MM.1S (cell line): ENCODE measurements at regions not wholly inside any gene's neighbourhood (a gene's known extent, or its start where the extent isn't known, plus 50 kb on each side); places are given as distances from the start of the nearest gene placed in this dataset.

Source experiments
- DNase-seq: peaks from one replicate; pipeline ENCODE4 v3.0.0-alpha.2; 2015
- H2AFZ ChIP-seq: fragments of 300-600 bp; sonication (generic); 2 replicates; pipeline ENCODE4 v1.6.0; 2016; ENCODE audit warnings: antibody characterized with exemption, low read length
- H3F3A ChIP-seq: fragments of 300-600 bp; sonication (generic); 2 replicates; pipeline ENCODE4 v1.6.1; 2016; ENCODE audit warnings: mild to moderate bottlenecking, antibody characterized with exemption, low read length, moderate library complexity, mixed read lengths; ENCODE audit not compliant: insufficient read depth
- H3K27ac ChIP-seq: fragments of 300-600 bp; sonication (generic); 2 replicates; pipeline ENCODE4 v1.5.1; 2016; ENCODE audit warnings: mild to moderate bottlenecking, low read length
- H3K27me3 ChIP-seq: fragments of 300-600 bp; sonication (generic); replicated peaks from 2 replicates; pipeline ENCODE4 v1.6.0; 2016; ENCODE audit warnings: low read length; ENCODE audit not compliant: insufficient read depth
- H3K36me3 ChIP-seq: fragments of 300-600 bp; sonication (generic); replicated peaks from 2 replicates; pipeline ENCODE4 v1.6.1; 2016; ENCODE audit warnings: mild to moderate bottlenecking, low read length, mixed read lengths; ENCODE audit not compliant: insufficient read depth
- H3K4me1 ChIP-seq: fragments of 300-600 bp; sonication (generic); 2 replicates; pipeline ENCODE4 v1.6.1; 2016; ENCODE audit warnings: low read length, mixed read lengths
- H3K4me2 ChIP-seq: fragments of 300-600 bp; sonication (generic); 2 replicates; pipeline ENCODE4 v1.6.0; 2016; ENCODE audit warnings: low read depth, low read length
- H3K4me3 ChIP-seq: fragments of 300-600 bp; sonication (generic); 2 replicates; pipeline ENCODE4 v1.5.1; 2016; ENCODE audit warnings: low read length, mixed read lengths
- H3K79me2 ChIP-seq: fragments of 300-600 bp; sonication (generic); 2 replicates; pipeline ENCODE4 v1.6.1; 2016; ENCODE audit warnings: mixed run types, low read length, mixed read lengths
- H3K9ac ChIP-seq: fragments of 300-600 bp; sonication (generic); 2 replicates; pipeline ENCODE4 v1.6.1; 2016; ENCODE audit warnings: low read length, mixed read lengths
- H3K9me2 ChIP-seq: fragments of 300-600 bp; sonication (generic); replicated peaks from 2 replicates; pipeline ENCODE4 v1.6.1; 2016; ENCODE audit warnings: mild to moderate bottlenecking, low read length, mixed read lengths; ENCODE audit not compliant: insufficient read depth
- H3K9me3 ChIP-seq: fragments of 300-600 bp; sonication (generic); replicated peaks from 2 replicates; pipeline ENCODE4 v1.6.1; 2016; ENCODE audit warnings: mild to moderate bottlenecking, low read length, mixed read lengths; ENCODE audit not compliant: insufficient read depth
- H4K20me1 ChIP-seq: fragments of 300-600 bp; sonication (generic); 2 replicates; pipeline ENCODE4 v1.6.1; 2016; ENCODE audit warnings: mild to moderate bottlenecking, low read length, moderate library complexity, mixed read lengths; ENCODE audit not compliant: insufficient read depth
- CTCF ChIP-seq: fragments of 300-600 bp; sonication (generic); IDR thresholded peaks from 2 replicates; pipeline ENCODE4 v1.5.1; 2016; ENCODE audit warnings: antibody characterized with exemption, low read length, mixed read lengths
- EZH2 ChIP-seq: fragments of 300-600 bp; sonication (generic); optimal IDR thresholded peaks from 2 replicates; pipeline ENCODE3; 2017; ENCODE audit warnings: low read depth, mild to moderate bottlenecking, antibody characterized with exemption, low read length, mixed read lengths
- EZH2phosphoT487 ChIP-seq: fragments of 300-600 bp; sonication (generic); IDR thresholded peaks from 2 replicates; pipeline ENCODE4 v1.6.1; 2018; ENCODE audit warnings: antibody characterized with exemption, low read length

- Histone ChIP-seq H3K9me3 (no peaks in the 10 kb centered on the region), H3K4me3 (no peak overlapping the region), H3F3A (no peaks in the 10 kb centered on the region), H4K20me1 (no peaks in the 10 kb centered on the region), H3K79me2 (no peaks in the 10 kb centered on the region), H3K27ac (no peak overlapping the region), H3K4me1 (no peaks in the 10 kb centered on the region), H2AFZ (no peak overlapping the region), H3K36me3 (no peaks in the 10 kb centered on the region), H3K9ac (no peak overlapping the region), H3K27me3 (no peaks in the 10 kb centered on the region), H3K4me2 (no peak overlapping the region), H3K9me2 (no peaks in the 10 kb centered on the region)
- TF ChIP-seq EZH2, result no peak
- TF ChIP-seq CTCF, result no peak
- no peak for TF ChIP-seq EZH2phosphoT487
- DNase-seq, result no peak
These were observed 386.2 kb downstream of the PCDH7 start for GRCh38 chr4:31106419-31106818.

DNA sequence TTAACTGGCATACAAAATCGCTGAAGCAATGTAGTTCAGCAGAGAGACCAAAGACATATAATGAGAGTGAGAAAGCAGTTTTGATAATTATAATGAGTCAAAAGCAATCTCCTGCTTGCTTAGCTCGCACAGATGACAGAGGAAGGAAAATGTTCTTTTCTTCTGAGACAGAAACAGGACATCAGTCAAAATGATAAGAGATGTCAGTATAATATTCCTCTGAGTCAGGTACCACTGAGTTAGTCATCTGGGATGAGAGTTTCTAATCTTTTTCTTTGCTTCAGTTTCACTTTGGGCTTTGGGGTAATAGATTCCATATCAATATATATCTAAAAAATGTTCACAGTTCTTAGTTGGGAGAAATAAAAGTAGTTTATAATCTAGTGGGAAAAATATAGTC, 387.2 kb downstream of the PCDH7 start:
- no peak for DNase-seq
- Histone ChIP-seq H3K27me3 (no peaks in the 10 kb centered on the region), H2AFZ (no peak overlapping the region), H4K20me1 (no peaks in the 10 kb centered on the region), H3K9ac (no peak overlapping the region), H3K36me3 (no peaks in the 10 kb centered on the region), H3K4me1 (peaks cover under 1% of the 10 kb centered on the region; the same call in 1 of the 2 replicates), H3K27ac (no peak overlapping the region), H3F3A (no peaks in the 10 kb centered on the region), H3K9me2 (no peaks in the 10 kb centered on the region), H3K9me3 (no peaks in the 10 kb centered on the region), H3K4me2 (no peak overlapping the region), H3K4me3 (no peak overlapping the region), H3K79me2 (no peaks in the 10 kb centered on the region)
- TF ChIP-seq EZH2 (no peak), EZH2phosphoT487 (no peak), CTCF (no peak)

DNA sequence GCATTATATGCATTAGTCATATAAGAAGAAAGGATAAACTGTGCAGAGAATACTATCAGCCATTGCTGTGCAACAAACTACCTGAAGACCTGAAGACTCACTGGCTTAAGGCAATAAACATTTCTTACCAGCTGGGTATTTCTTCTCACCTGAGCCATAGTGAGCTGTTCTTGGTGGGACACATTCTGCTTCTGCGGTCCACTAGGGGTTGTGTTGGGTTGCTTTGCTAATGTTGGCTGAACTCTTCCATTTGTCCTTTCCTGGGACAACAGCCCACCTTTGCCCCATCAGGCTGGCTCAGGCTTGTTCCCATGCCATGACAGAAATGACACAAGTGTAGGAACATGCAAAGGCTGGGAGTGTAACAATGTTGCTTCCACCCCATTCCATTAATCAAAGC, 388.6 kb downstream of the PCDH7 start:
- TF ChIP-seq EZH2phosphoT487 (no peak), EZH2 (no peak), CTCF (no peak)
- H3K4me2 ChIP-seq, result no peak overlapping the region
- H3K27me3 ChIP-seq, result no peaks in the 10 kb centered on the region
- H3K27ac ChIP-seq, result no peak overlapping the region
- no peak for DNase-seq
- H3K9me3 ChIP-seq, result no peaks in the 10 kb centered on the region
- H4K20me1 ChIP-seq, result no peaks in the 10 kb centered on the region
- H2AFZ ChIP-seq, result no peak overlapping the region
- no peaks in the 10 kb centered on the region for H3K79me2 ChIP-seq
- H3K36me3 ChIP-seq, result no peaks in the 10 kb centered on the region
- H3K9ac ChIP-seq, result no peak overlapping the region
- H3K4me1 ChIP-seq, result peaks cover 8% of the 10 kb centered on the region
- no peak overlapping the region for H3K4me3 ChIP-seq
- H3K9me2 ChIP-seq, result no peaks in the 10 kb centered on the region
- no peaks in the 10 kb centered on the region for H3F3A ChIP-seq
